ENCODE measurements at regions not wholly inside any gene's neighbourhood (a gene's known extent, or its start where the extent isn't known, plus 50 kb on each side); places are given as distances from the start of the nearest gene placed in this dataset.
A peak's percentile ranks its signal among the peaks of the same experiment; 100 is the strongest.

DNA sequence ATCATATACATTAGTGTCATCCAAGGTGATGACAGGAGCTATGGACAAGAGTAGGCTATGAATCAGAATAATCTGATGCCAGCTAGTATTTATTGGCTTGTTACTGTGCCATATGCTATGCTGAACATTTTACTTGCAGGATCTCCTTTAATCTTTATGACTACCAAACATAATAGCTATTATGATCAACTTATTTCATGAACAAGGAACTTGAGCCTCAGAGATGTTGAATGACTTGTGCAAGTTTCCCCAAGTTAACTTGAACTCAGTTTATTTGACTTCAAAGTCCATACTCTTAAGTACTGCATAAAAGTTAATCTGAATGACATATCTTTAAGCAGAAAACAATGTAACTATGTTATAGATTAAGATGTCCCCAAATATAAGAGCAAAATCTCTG is 178.8 kb upstream of the ARHGAP20 start:
- no peaks in the 10 kb centered on the region for H3K27me3 ChIP-seq
- DNase-seq (no peak), ATAC-seq (no peak)
- no peaks in the 10 kb centered on the region for H3K4me1 ChIP-seq
- no peak overlapping the region for H3K4me3 ChIP-seq
- no peak for TF ChIP-seq CTCF (IDR thresholded peaks at IDR 0.05)
- no peak overlapping the region for H3K27ac ChIP-seq
- H3K36me3 ChIP-seq = no peaks in the 10 kb centered on the region
- intact Hi-C loops (cut with DNase I) = no loop called here
- no peaks in the 10 kb centered on the region for H3K9me3 ChIP-seq

DNA sequence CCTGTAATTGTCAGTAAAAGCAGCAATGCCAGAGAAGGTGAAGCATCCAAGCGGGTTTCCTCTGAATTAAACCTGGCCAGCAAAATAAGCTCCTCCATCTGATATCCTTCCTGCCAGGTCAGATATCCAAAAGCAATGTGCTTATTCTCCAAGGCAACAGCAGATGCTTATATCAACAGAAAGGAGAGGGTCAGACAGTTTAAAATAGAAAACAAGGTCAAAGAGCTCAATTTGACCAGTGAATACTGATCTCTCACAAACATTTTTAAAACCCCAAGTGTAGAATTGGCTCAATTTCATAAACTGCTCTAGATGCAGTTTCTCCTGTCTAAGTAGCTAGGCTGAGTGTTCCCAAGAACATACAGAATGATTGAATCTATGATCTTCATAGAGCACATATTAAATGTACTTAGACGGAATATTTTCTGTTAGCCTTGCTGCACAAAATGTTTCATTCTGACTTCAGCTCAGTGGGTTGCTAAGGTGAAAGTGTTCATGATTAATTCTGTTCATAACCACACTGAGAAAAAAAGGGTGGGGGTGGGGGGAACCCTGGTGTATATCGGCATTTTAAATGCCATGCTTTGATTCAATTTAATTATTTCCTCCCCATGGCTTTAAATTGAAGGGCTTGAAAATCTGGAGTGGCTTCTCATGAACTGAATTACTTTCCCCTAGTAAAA is 174.2 kb upstream of the ARHGAP20 start:
- DNase-seq (no peak), ATAC-seq (peak in 1 of 8 donors; percentile 16)
- no peaks in the 10 kb centered on the region for H3K36me3 ChIP-seq
- no peaks in the 10 kb centered on the region for H3K9me3 ChIP-seq
- no peaks in the 10 kb centered on the region for H3K4me1 ChIP-seq
- no peak overlapping the region for H3K27ac ChIP-seq
- no peak for TF ChIP-seq CTCF (IDR thresholded peaks at IDR 0.05)
- no peak overlapping the region for H3K4me3 ChIP-seq
- intact Hi-C loops (cut with DNase I) = no loop called here
- H3K27me3 ChIP-seq = no peaks in the 10 kb centered on the region
- WGBS, 2 donors = 75 to 81% methylated on average over 3 of the region's 3 CpGs

- no peaks in the 10 kb centered on the region for H3K27me3 ChIP-seq
Measured at GRCh38 chr11:110883256-110883655, 171.0 kb upstream of the ARHGAP20 start.

DNA sequence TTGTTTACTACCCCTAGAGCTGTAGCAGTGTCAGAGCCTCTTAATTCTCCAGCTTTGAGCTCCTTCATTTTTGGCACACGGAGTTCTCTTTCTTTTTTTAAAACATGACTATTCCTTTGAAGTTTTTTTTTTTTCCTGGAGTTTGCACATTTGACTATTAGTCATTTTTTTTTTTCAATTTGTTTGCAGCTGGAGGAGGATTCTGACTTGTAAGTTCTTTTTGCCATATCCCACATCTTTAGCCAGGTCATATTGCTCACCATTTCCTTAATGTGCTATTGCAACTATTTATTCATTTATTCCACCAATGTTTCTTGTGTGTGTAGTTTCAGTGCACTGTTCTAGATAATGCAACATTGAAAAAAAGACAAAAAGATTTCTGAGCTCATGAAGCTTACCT is 166.3 kb upstream of the ARHGAP20 start:
- ATAC-seq (no peak), DNase-seq (no peak)
- H3K4me1 ChIP-seq = no peaks in the 10 kb centered on the region
- H3K27ac ChIP-seq = no peak overlapping the region
- H3K9me3 ChIP-seq = no peaks in the 10 kb centered on the region
- no peak overlapping the region for H3K4me3 ChIP-seq
- WGBS, 2 donors = 84% methylated on average over 1 of the region's 1 CpG
- intact Hi-C loops (cut with DNase I) = no loop called here
- no peaks in the 10 kb centered on the region for H3K27me3 ChIP-seq
- TF ChIP-seq CTCF (IDR thresholded peaks at IDR 0.05) = no peak
- H3K36me3 ChIP-seq = no peaks in the 10 kb centered on the region

More at GRCh38 chr11:110883256-110883655, 171.0 kb upstream of the ARHGAP20 start:
- Histone ChIP-seq H3K36me3 (no peaks in the 10 kb centered on the region), H3K4me1 (no peaks in the 10 kb centered on the region), H3K9me3 (no peaks in the 10 kb centered on the region), H3K4me3 (no peak overlapping the region), H3K27ac (no peak overlapping the region)
- intact Hi-C loops (cut with DNase I) = no loop called here
- no peak for DNase-seq
- TF ChIP-seq CTCF (IDR thresholded peaks at IDR 0.05) = no peak
- ATAC-seq = no peak
- WGBS, 2 donors = 45 to 52% methylated on average over 3 of the region's 3 CpGs
